Uterus (tissue), 2 donors: ENCODE measurements at regions not wholly inside any gene's neighbourhood (a gene's known extent, or its start where the extent isn't known, plus 50 kb on each side); places are given as distances from the start of the nearest gene placed in this dataset.

Experiments
- CTCF ChIP-seq, 4 experiments: fragments of 200-600 bp in 2 of 4; fragments of 450-650 bp in 2 of 4; sonication (generic) in 2 of 4; IDR thresholded peaks; one replicate each; pipeline ENCODE4 v1.5.1; 2016 to 2019; ENCODE audit warnings: antibody characterized with exemption in 4 of 4, mild to moderate bottlenecking in 2 of 4, moderate library complexity in 1 of 4
- POLR2A ChIP-seq, 2 donors: fragments of 450-650 bp; IDR thresholded peaks; one replicate each; pipeline ENCODE4 v1.6.1; 2016; ENCODE audit warnings: antibody characterized with exemption in 2 of 2, mild to moderate bottlenecking in 1 of 2, moderate library complexity in 1 of 2

- no peak for TF ChIP-seq CTCF (IDR thresholded peaks at IDR 0.05)
- TF ChIP-seq POLR2A (IDR thresholded peaks at IDR 0.05), result no peak
Observed at GRCh38 chr15:62925875-62926274, 116.7 kb upstream of the TPM1 start.
